ENCODE measurements at regions not wholly inside any gene's neighbourhood (a gene's known extent, or its start where the extent isn't known, plus 50 kb on each side); places are given as distances from the start of the nearest gene placed in this dataset.

DNA sequence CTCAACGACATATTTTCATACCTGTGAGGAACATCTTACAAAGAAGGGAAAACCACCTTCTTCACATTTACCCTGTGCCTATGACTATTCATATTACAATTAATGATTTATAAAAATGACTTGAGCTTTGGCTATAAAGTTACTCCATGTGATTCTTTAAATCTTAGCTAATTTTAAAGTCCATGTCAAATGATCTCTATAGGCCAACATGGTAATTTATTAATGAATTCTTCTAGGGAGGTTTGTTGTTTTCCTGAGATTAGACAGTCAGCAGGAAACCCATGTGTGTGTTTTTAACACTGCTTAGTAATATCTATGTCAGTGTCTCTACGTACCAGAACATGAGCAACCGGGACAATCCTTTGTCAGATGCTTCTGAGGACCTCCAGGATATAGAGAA is 307.3 kb downstream of the IPMK start:
- no peak for TF ChIP-seq EZH2 (IDR thresholded peaks at IDR 0.05; ENCODE audit: borderline replicate concordance, control insufficient read depth, low read depth, low read length)
- TF ChIP-seq YBX1 (IDR thresholded peaks at IDR 0.05) = no peak
- no peak for TF ChIP-seq RFX5 (IDR thresholded peaks at IDR 0.05; ENCODE audit: low read depth, low read length)
- TF ChIP-seq ETV6 (conservative IDR thresholded peaks at IDR 0.05 in 1 of 2, IDR thresholded peaks at IDR 0.05 in 1 of 2; ENCODE audit: borderline replicate concordance in 1 of 2, low read depth in 1 of 2) = no peak
- no peak for TF ChIP-seq ESRRA (IDR thresholded peaks at IDR 0.05; ENCODE audit: low read length)
- no peak for TF ChIP-seq CHD4 (IDR thresholded peaks at IDR 0.05)
- TF ChIP-seq, protein P1, sequence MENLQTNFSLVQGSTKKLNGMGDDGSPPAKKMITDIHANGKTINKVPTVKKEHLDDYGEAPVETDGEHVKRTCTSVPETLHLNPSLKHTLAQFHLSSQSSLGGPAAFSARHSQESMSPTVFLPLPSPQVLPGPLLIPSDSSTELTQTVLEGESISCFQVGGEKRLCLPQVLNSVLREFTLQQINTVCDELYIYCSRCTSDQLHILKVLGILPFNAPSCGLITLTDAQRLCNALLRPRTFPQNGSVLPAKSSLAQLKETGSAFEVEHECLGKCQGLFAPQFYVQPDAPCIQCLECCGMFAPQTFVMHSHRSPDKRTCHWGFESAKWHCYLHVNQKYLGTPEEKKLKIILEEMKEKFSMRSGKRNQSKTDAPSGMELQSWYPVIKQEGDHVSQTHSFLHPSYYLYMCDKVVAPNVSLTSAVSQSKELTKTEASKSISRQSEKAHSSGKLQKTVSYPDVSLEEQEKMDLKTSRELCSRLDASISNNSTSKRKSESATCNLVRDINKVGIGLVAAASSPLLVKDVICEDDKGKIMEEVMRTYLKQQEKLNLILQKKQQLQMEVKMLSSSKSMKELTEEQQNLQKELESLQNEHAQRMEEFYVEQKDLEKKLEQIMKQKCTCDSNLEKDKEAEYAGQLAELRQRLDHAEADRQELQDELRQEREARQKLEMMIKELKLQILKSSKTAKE (IDR thresholded peaks at IDR 0.05; ENCODE audit: low read depth, poor library complexity, severe bottlenecking) = no peak
- no peak for TF ChIP-seq NFIC (IDR thresholded peaks at IDR 0.05; ENCODE audit: low read depth, low read length)
- TF ChIP-seq, protein P2, sequence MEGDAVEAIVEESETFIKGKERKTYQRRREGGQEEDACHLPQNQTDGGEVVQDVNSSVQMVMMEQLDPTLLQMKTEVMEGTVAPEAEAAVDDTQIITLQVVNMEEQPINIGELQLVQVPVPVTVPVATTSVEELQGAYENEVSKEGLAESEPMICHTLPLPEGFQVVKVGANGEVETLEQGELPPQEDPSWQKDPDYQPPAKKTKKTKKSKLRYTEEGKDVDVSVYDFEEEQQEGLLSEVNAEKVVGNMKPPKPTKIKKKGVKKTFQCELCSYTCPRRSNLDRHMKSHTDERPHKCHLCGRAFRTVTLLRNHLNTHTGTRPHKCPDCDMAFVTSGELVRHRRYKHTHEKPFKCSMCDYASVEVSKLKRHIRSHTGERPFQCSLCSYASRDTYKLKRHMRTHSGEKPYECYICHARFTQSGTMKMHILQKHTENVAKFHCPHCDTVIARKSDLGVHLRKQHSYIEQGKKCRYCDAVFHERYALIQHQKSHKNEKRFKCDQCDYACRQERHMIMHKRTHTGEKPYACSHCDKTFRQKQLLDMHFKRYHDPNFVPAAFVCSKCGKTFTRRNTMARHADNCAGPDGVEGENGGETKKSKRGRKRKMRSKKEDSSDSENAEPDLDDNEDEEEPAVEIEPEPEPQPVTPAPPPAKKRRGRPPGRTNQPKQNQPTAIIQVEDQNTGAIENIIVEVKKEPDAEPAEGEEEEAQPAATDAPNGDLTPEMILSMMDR (IDR thresholded peaks at IDR 0.05 in 2 of 3, conservative IDR thresholded peaks at IDR 0.05 in 1 of 3; ENCODE audit: control insufficient read depth in 2 of 3, extremely low read depth in 1 of 3, insufficient read depth in 1 of 3, low read depth in 3 of 3, low read length in 3 of 3) = no peak
- no peak for TF ChIP-seq JUNB (IDR thresholded peaks at IDR 0.05)

All from GM12878 (cell line).